ENCODE measurements at regions not wholly inside any gene's neighbourhood (a gene's known extent, or its start where the extent isn't known, plus 50 kb on each side); places are given as distances from the start of the nearest gene placed in this dataset.

DNA sequence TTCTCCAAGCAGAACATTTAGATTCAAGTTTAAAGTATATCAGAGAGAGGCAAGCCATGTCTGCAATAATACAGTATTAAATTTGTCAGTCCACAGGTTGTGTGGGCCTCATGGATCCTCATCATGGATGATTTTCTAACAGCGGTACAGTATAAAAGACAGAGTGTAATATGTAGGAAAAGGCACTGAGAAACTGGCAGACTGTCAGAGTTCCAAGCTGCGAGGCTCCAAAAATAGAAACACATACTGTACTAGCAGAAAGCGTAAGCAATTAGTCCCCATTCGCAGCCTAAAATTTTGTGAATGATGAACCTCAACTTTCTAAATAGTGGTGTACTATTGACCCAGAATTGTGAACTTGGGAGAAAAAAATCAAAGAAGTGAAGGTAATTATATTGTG, 933.3 kb downstream of the XPNPEP1 start:
- Histone ChIP-seq H2BK15ac (ENCODE audit: low read depth, low read length) (no peak overlapping the region), H3K23me2 (ENCODE audit: insufficient read length, low read depth, low read length, poor library complexity, severe bottlenecking) (no peaks in the 10 kb centered on the region)

More for the DNA sequence above, 933.3 kb downstream of the XPNPEP1 start:
- no peak overlapping the region for H3K56ac ChIP-seq (ENCODE audit: insufficient read length, low read depth, low read length)
- H3K9me3 Mint-ChIP-seq, result peaks cover 0 to 3% of the 10 kb centered on the region in 2 experiments; a peak in 1 of 5 replicates
- no peak overlapping the region for H2AK5ac ChIP-seq (ENCODE audit: insufficient read length, low read length)
- H3K27ac ChIP-seq (ENCODE audit: insufficient read length, low read depth, low read length), result no peak overlapping the region
- H3K79me1 ChIP-seq (ENCODE audit: insufficient read depth, low read depth, low read length, poor library complexity, severe bottlenecking), result no peaks in the 10 kb centered on the region
- H3K4me1 Mint-ChIP-seq, result no peaks in the 10 kb centered on the region
- TF ChIP-seq, protein P1, sequence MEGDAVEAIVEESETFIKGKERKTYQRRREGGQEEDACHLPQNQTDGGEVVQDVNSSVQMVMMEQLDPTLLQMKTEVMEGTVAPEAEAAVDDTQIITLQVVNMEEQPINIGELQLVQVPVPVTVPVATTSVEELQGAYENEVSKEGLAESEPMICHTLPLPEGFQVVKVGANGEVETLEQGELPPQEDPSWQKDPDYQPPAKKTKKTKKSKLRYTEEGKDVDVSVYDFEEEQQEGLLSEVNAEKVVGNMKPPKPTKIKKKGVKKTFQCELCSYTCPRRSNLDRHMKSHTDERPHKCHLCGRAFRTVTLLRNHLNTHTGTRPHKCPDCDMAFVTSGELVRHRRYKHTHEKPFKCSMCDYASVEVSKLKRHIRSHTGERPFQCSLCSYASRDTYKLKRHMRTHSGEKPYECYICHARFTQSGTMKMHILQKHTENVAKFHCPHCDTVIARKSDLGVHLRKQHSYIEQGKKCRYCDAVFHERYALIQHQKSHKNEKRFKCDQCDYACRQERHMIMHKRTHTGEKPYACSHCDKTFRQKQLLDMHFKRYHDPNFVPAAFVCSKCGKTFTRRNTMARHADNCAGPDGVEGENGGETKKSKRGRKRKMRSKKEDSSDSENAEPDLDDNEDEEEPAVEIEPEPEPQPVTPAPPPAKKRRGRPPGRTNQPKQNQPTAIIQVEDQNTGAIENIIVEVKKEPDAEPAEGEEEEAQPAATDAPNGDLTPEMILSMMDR (conservative IDR thresholded peaks at IDR 0.05), result no peak
- H2BK20ac ChIP-seq (ENCODE audit: low read depth, low read length, poor library complexity, severe bottlenecking), result no peak overlapping the region
- H4K20me1 ChIP-seq (ENCODE audit: control insufficient read depth, insufficient read depth, insufficient read length), result no peaks in the 10 kb centered on the region
- H3K4me2 ChIP-seq (ENCODE audit: insufficient read depth, insufficient read length, low read length), result no peak overlapping the region
- H3K4me3 Mint-ChIP-seq, result no peak overlapping the region
- no peak overlapping the region for H3K14ac ChIP-seq (ENCODE audit: insufficient read depth, low read length)
- H4K91ac ChIP-seq (ENCODE audit: insufficient read length, low read depth, low read length), result no peak overlapping the region
- H3K36me3 Mint-ChIP-seq (ENCODE audit: insufficient read depth in 1 of 3, low read depth in 3 of 3), result no peaks in the 10 kb centered on the region
- no peak overlapping the region for H3K27ac Mint-ChIP-seq
- no peak overlapping the region for H3K18ac ChIP-seq (ENCODE audit: insufficient read length, low read depth, low read length)
- H3K27me3 ChIP-seq (ENCODE audit: insufficient read depth, low read length), result no peaks in the 10 kb centered on the region
- no peak overlapping the region for H2BK12ac ChIP-seq (ENCODE audit: insufficient read length, low read depth, low read length)
- H3K4me1 ChIP-seq (ENCODE audit: insufficient read depth, low read length), result no peaks in the 10 kb centered on the region
- no peak for DNase-seq
- no peak overlapping the region for H3T11ph ChIP-seq (ENCODE audit: low read length)
- no peak overlapping the region for H4K8ac ChIP-seq (replicated peaks; ENCODE audit: insufficient read length, low read depth, low read length)
- no peaks in the 10 kb centered on the region for H3K9me3 ChIP-seq (ENCODE audit: control insufficient read depth, low read depth, low read length)
- H3K23ac ChIP-seq (ENCODE audit: insufficient read length, low read depth, low read length), result no peak overlapping the region
- no CpG with 5 or more reads among the region's 4 CpGs for WGBS (ENCODE audit: extremely low coverage, insufficient read length, low lambda C conversion rate)
- H3K79me2 ChIP-seq (ENCODE audit: insufficient read depth, low read length), result no peaks in the 10 kb centered on the region
- no peaks in the 10 kb centered on the region for H3K27me3 Mint-ChIP-seq (ENCODE audit: low read depth)
- H3K4ac ChIP-seq (ENCODE audit: low read depth, low read length), result no peak overlapping the region
- H2AFZ ChIP-seq (ENCODE audit: low read length), result no peak overlapping the region
- H4K5ac ChIP-seq (ENCODE audit: insufficient read length, low read depth, low read length), result no peak overlapping the region
- H2BK5ac ChIP-seq (ENCODE audit: insufficient read length, low read length), result no peak overlapping the region
- no peak overlapping the region for H2BK120ac ChIP-seq (ENCODE audit: low read depth, low read length, poor library complexity, severe bottlenecking)
- no peak overlapping the region for H3K9ac ChIP-seq (ENCODE audit: extremely low read depth, insufficient read length, low read length)

All from H9 (cell line).